Ovary (tissue), 3 donors: ENCODE measurements at regions not wholly inside any gene's neighbourhood (a gene's known extent, or its start where the extent isn't known, plus 50 kb on each side); places are given as distances from the start of the nearest gene placed in this dataset.

Experiments
- CTCF ChIP-seq, 3 donors: fragments of 450-650 bp in 2 of 3; fragments of 200-600 bp in 1 of 3; IDR thresholded peaks; one replicate each; pipeline versions ENCODE4 v1.5.1 to v1.8.0; 2016 to 2022; ENCODE audit warnings: antibody characterized with exemption in 3 of 3, mild to moderate bottlenecking in 1 of 3
- EP300 ChIP-seq: sonication (generic); formaldehyde crosslinking; IDR thresholded peaks from one replicate; pipeline ENCODE4 v1.6.1; 2017; ENCODE audit warnings: antibody characterized with exemption
- POLR2A ChIP-seq: fragments of 450-650 bp; IDR thresholded peaks from one replicate; pipeline ENCODE4 v1.6.1; 2017; ENCODE audit warnings: antibody characterized with exemption, mild to moderate bottlenecking, moderate library complexity
- donor health status: DM: no; HTN: no; CAD: no.

GRCh38 chr1:81156887-81157286 is 643.8 kb upstream of the ADGRL2 start:
- TF ChIP-seq CTCF (IDR thresholded peaks at IDR 0.05) (no peak), EP300 (no peak), POLR2A (no peak)
